GM13977 (cell line): ENCODE measurements at regions not wholly inside any gene's neighbourhood (a gene's known extent, or its start where the extent isn't known, plus 50 kb on each side); places are given as distances from the start of the nearest gene placed in this dataset.

Source experiments
- DNase-seq: peaks from one replicate; pipeline ENCODE4 v3.0.0; 2012; ENCODE audit warnings: low spot score
- CTCF ChIP-seq: IDR thresholded peaks from 2 replicates; pipeline ENCODE4 v1.5.1; 2012; ENCODE audit warnings: mild to moderate bottlenecking, control low read depth; ENCODE audit not compliant: insufficient read depth; ENCODE audit errors: extremely low read depth, missing control alignments
- in situ Hi-C: fragments of 300-500 bp; cut with MboI; formaldehyde crosslinking; loops from one replicate; pipeline ENCODE4 v1.12.0; 2022; ENCODE audit warnings: low sequenced_read_pairs, low pct_unique_long_range_greater_than_20kb, mixed read lengths, inconsistent platforms; ENCODE audit not compliant: unreplicated experiment

- in situ Hi-C loops: no loop called here
- TF ChIP-seq CTCF: no peak
- no peak for DNase-seq
Observed at GRCh38 chr15:96551722-96552121, 221.2 kb downstream of the NR2F2 start.

GRCh38 chr15:96553006-96553405 lies 222.5 kb downstream of the NR2F2 start:
- TF ChIP-seq CTCF: no peak
- in situ Hi-C loops: no loop called here

GRCh38 chr15:96553451-96553850 lies 223.0 kb downstream of the NR2F2 start:
- in situ Hi-C loops: no loop called here
- no peak for TF ChIP-seq CTCF
- no peak for DNase-seq

More at GRCh38 chr15:96553006-96553405, 222.5 kb downstream of the NR2F2 start:
- DNase-seq: no peak

GRCh38 chr15:96553931-96554330 lies 223.4 kb downstream of the NR2F2 start:
- in situ Hi-C loops: no loop called here
- TF ChIP-seq CTCF: no peak
- no peak for DNase-seq

GRCh38 chr15:96554541-96554940 lies 224.0 kb downstream of the NR2F2 start:
- in situ Hi-C loops: no loop called here
- TF ChIP-seq CTCF: no peak
- no peak for DNase-seq

GRCh38 chr15:96559087-96559486 lies 228.6 kb downstream of the NR2F2 start:
- no peak for TF ChIP-seq CTCF
- DNase-seq: no peak
- in situ Hi-C loops: no loop called here

GRCh38 chr15:96559631-96560030 lies 229.1 kb downstream of the NR2F2 start:
- no peak for DNase-seq
- in situ Hi-C loops: no loop called here
- TF ChIP-seq CTCF: no peak
